EH (cell line): ENCODE measurements at regions not wholly inside any gene's neighbourhood (a gene's known extent, or its start where the extent isn't known, plus 50 kb on each side); places are given as distances from the start of the nearest gene placed in this dataset.
"Not testable (repeated sequence)": the region's sequence is repeated elsewhere in the genome, so short reads cannot be mapped to it uniquely, and the experiment has no call there.

Experiments
- DNase-seq: peaks from one replicate; pipeline ENCODE4 v3.0.0-alpha.2; 2015; ENCODE audit warnings: low read depth

- no peak for DNase-seq
These were observed 95.7 kb downstream of the FASLG start for GRCh38 chr1:172754609-172755008.

GRCh38 chr1:172755099-172755498 lies 96.2 kb downstream of the FASLG start:
- no peak for DNase-seq

- no peak for DNase-seq
These were observed 97.1 kb downstream of the FASLG start for GRCh38 chr1:172756024-172756423.

- DNase-seq, result no peak
These were observed 99.4 kb downstream of the FASLG start for GRCh38 chr1:172758259-172758658.

GRCh38 chr1:172760121-172760520 lies 101.2 kb downstream of the FASLG start:
- DNase-seq, result no peak

GRCh38 chr1:172761581-172762486 lies 102.9 kb downstream of the FASLG start:
- peak; percentile 62 for DNase-seq

- DNase-seq, result no peak
These were observed 104.2 kb downstream of the FASLG start for GRCh38 chr1:172763057-172763456.

GRCh38 chr1:172764378-172764777 lies 105.5 kb downstream of the FASLG start:
- DNase-seq, result no peak

GRCh38 chr1:172766462-172766861 lies 107.6 kb downstream of the FASLG start:
- no peak for DNase-seq

GRCh38 chr1:172770071-172770470 lies 111.2 kb downstream of the FASLG start:
- DNase-seq, result no peak

- DNase-seq, result no peak
These were observed 115.7 kb downstream of the FASLG start for GRCh38 chr1:172774561-172774960.

GRCh38 chr1:172775606-172776005 lies 116.7 kb downstream of the FASLG start:
- peak; percentile 17 for DNase-seq

GRCh38 chr1:172776071-172776470 lies 117.2 kb downstream of the FASLG start:
- no peak for DNase-seq

GRCh38 chr1:172777767-172778166 lies 118.9 kb downstream of the FASLG start:
- no peak for DNase-seq

- peak; percentile 9 for DNase-seq
These were observed 119.9 kb downstream of the FASLG start for GRCh38 chr1:172778456-172779455.

- peak; percentile 52 for DNase-seq
These were observed 120.6 kb downstream of the FASLG start for GRCh38 chr1:172779491-172779890.

GRCh38 chr1:172781513-172782140 lies 122.7 kb downstream of the FASLG start:
- peak; percentile 9 for DNase-seq

- no peak for DNase-seq
These were observed 130.9 kb downstream of the FASLG start for GRCh38 chr1:172789840-172790239.

- peak; percentile 45 for DNase-seq
These were observed 131.3 kb downstream of the FASLG start for GRCh38 chr1:172790245-172790644.

- no peak for DNase-seq
These were observed 134.9 kb downstream of the FASLG start for GRCh38 chr1:172793823-172794222.

GRCh38 chr1:172795741-172796140 lies 136.8 kb downstream of the FASLG start:
- no peak for DNase-seq

- DNase-seq, result not testable (repeated sequence)
These were observed 140.9 kb downstream of the FASLG start for GRCh38 chr1:172799804-172800203.
